UCSD-AML1 (cell line): ENCODE measurements at regions not wholly inside any gene's neighbourhood (a gene's known extent, or its start where the extent isn't known, plus 50 kb on each side); places are given as distances from the start of the nearest gene placed in this dataset.
"Not testable (repeated sequence)": the region's sequence is repeated elsewhere in the genome, so short reads cannot be mapped to it uniquely, and the experiment has no call there.

Experiments
- DNase-seq: peaks from one replicate; lab custom pipeline; 2025; ENCODE audit not compliant: unreplicated experiment; lab: John Stamatoyannopoulos, UW

DNA sequence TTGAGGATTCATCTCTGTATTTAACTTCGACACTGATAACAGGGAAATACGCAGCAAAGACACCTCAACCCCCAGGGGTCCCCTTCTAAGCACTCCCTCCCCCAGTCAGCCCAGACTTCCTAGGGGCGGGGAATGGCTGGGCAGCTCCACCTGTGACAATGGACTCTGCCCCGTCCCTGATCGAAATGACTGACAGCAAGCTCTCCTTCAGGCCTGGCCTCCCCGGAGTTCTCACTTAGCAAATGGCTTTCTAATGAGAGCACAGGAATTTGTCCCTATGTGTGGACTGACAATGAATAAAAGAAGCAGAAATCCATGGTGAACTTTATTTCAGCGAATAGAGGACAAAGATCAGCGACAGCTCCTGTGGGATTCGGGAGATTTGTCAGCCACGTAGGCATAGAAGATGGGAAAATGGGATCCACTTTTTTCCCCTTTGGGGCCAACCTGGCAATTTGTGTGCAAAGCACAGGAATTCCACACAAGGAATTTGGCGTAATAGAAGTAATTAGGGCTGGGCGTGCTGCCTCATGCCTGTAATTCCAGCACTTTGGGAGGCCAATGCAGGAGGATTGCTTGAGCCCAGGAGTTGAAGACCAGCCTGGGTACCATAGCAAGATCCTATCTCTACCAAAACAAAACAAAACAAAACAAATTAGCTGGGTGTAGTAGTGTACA, 63.8 kb downstream of the TNFAIP2 start:
- no peak for DNase-seq

GRCh38 chr14:103187911-103188310, 64.7 kb downstream of the TNFAIP2 start:
- DNase-seq, result no peak

GRCh38 chr14:103188810-103189480, 65.7 kb downstream of the TNFAIP2 start:
- no peak for DNase-seq

DNA sequence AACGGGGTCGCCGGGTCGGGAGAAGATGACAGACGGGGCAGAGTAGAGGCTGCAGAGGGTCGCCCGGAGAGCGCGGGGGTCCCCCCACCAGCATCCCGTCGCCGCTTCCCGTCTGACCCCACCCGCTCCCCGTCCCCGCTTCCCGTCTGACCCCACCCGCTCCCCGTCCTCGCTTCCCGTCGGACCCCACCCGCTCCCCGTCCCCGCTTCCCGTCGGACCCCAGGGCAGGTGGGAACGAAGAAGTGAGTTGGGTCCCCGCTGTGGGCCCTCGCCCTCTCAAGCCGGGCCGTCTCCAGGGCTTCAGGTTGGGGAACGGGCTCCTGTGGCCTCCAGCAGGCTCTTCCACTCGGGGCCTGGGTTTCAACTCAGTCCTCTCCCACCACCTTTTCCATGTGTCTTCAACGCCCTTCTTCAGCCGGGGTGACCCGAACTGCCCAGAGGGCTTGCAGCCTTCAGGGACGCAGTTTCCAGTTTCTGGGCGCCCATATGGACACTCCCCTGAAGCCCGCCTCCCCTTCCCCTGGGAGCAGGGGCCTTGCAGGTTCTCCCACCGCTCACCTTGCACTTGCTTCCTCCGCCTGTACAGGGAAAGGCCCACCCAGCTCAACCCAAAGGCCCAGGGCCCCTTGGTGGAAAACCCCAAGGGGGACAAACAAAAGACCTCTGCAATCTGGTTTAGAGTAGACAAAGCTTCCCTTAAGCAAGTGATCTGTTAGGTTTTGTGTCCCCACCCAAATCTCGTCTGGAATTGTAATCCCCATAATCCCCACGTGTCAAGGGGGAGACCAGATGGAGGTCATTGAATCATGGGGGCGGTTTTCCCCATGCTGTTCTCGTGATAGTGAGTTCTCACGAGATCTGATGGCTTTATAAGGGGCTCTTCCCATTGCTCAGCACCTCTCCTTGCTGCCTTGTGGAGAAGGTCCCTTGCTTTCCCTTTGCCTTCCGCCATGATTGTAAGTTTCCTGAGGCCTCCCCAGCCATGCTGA, 66.5 kb downstream of the TNFAIP2 start:
- no peak for DNase-seq

DNA sequence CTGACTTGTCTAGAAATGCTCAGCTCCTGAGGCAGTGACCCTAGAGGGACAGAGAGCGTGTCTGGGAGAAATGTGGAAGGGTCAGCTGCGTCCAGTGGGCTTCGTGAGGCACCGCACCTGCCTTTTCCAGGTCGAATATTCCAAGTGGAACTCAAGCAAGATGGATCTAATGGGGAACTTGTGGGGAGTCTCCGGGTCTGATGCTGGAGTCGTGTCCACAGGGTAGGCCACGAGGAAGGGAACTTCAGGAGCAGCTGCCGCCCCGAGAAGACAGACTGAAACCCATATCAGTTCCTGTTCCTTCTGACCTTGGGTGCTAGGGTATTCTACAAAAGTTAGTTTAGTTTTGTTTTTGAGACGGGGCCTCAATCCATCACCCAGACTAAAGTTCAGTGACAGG, 67.5 kb downstream of the TNFAIP2 start:
- DNase-seq, result no peak

DNA sequence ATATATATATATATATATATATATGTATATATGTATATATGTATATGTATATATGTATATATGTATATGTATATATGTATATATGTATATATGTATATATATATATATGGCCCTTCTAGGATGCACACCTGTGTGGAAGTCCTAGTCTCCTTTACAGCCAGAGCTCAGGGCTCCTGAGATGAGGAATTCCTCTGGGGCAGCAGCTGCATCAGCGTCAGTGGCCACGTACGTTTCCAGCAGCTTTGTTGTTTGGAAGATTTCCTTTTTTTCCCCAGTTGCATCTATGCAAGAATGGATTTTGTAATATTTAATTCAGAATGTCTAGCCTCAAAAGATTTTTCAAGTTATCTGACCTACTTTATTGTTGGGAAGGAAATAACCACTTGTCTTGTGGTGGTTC, 68.6 kb downstream of the TNFAIP2 start:
- no peak for DNase-seq

DNA sequence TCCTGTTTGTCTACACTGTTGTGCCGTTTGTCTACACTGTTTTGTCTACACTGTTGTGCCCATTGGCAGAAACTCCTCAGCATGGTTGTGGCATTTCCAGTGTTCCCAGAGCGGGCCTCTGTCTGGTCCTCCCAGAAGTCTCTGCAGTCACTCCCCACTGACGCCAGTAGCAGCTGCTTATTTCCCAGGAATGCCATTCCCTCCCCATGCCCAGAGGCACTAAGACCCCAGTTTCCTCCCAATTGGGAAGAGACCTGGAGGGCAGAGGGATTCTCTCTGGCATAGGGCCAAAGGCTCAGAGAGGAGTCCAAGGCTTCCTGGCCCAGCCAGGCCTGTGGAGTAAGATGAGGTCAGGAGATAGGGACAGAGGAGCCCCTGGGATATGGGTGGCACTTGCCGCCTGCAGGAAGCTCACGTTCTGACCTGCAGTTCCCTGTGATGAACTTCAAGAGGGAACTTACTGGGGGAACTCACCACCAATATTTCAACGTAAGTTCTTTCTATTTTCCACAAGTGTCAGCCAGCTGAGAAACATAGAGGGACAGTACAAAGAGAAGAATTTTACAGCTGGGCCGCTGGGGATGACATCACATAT, 69.1 kb downstream of the TNFAIP2 start:
- DNase-seq, result no peak

- not testable (repeated sequence) for DNase-seq
Measured at GRCh38 chr14:103192861-103193260, 69.6 kb downstream of the TNFAIP2 start.

DNA sequence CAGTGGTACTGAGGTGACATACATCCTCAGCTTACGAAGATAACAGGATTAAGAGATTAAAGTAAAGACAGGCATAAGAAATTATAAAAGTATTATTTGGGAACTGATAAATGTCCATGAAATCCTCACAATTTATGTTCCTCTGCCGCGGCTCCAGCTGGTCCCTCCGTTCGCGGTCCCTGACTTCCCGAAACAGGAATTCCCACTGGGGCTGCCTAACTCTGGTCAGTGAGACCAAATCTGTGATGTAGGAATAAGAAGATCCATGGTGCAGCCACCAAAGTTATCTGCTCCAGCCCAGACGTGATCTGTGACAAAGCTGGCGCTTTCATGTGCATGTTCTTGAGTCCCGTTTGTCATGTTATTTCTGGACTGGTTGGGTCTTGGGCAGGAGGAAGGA, 70.2 kb downstream of the TNFAIP2 start:
- not testable (repeated sequence) for DNase-seq

DNA sequence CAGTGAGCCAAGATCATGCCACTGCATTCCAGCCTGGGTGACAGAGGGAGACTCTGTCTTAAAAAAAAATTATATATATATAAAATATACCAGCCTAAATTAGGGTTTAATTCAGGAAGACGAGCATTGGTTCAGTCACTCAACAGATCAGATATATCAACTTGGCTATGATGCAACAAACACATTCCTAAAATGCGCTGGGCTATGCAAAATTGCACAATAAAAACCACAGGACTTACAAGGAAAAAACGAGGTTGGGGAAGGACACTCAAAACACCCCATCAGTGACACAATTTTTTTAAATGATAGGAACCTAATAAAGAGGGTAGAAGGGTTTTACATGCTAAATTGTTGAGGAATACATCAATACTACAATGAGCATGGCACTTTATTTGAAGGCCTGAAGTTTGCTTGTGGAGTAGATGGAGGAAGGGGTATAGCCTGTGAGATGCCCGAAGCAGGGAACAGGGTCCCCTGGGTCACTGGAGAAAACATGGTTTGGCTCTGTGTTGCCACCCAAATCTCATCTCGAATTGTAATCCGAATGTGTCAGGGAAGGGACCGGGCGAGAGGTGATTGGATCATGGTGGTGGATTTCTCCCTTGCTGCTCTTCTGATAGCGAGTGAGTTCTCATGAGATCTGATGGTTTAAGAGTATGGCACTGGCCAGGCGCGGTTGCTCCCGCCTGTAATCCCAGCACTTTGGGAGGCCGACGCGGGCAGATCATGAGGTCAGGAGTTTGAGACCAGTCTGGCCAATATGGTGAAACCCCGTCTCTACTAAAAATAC, 71.2 kb downstream of the TNFAIP2 start:
- no peak for DNase-seq

- DNase-seq, result no peak
Measured at GRCh38 chr14:103195828-103196615, 72.8 kb downstream of the TNFAIP2 start.

DNA sequence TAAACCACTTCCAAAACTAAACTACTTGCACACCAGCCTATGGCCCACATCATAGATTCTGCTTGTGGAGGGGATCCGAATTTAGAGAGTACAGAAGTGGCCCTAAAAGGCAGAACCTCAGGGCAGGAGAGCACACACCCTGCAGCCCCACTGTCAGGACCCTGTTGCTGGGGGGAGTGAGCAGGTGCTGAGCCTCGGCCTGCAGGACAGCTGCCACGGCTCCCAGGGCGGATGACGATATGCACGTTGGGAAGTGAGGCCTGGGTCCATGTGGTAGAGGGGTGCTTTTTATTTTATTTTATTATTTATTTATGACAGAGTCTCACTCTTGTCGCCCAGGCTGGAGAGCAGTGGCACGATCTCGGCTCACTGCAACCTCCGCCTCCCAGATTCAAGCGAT, 73.5 kb downstream of the TNFAIP2 start:
- no peak for DNase-seq

DNA sequence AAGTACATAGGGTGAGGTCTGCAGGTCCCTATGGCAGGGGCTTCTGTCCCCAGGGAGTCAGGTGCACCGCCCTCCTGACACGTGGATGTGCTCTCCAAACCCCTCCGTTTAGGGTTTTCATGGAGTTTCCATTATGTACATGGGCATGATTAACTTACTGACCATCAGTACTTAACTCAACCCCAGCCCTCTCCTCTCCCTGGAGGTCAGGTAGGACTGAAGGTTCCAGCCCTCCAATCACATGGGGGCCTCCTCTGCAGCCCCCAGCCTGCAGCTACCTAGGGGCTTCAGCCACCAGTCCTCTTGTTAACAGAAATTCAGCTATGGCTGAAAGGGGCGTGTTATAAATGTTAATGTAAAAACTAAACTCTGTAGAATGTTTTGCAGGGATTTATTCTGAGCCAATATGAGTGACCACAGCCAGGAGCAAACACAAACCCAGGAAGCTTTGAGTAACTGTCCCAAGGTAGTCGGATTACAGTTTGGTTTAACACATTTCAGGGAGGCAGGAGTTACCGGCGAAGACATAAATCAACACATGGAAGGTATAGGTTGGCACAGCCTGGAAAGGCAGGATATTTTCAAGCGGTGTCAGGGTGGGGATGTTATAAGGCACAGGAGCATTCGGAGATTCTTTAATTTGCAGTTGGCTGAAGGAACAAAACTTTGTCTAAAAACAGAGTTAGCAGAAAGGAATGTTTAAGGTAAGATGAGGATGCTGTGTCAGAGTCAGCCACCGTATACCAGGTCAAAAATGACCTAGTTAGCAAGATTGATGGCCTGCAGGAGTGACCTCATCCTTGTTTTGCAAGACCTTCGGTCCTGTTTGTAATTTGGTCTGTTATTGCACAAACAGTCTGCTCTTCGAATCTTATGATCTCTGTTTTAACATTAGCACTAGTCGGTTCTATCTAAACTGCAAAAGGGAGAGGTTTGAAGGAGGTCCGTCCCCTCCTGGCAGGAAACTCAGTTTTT, 75.2 kb downstream of the TNFAIP2 start:
- no peak for DNase-seq

GRCh38 chr14:103199124-103199523, 75.9 kb downstream of the TNFAIP2 start:
- no peak for DNase-seq

DNA sequence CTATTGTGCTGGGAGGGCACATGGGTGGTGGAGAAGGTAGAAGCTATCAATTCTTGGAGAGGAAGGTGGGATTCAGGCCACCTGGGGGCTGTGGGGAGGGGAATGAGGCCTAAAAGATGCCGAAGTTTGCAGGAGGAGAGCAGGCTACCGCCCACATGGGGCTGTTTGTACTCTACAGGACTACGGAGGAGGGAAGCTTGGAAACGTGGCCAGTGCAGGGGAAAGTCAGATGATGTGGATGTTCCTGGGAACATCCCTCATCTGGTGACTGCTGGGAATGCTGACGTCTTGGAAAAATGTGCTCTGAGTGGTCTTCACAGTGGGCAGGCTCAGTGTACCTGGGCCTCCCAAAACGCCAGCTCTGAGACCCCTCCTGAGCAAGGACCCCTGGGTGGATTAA, 78.5 kb downstream of the TNFAIP2 start:
- DNase-seq, result no peak

- DNase-seq, result no peak
Measured at GRCh38 chr14:103204852-103205540, 81.7 kb downstream of the TNFAIP2 start.

GRCh38 chr14:103205541-103205906, 82.3 kb downstream of the TNFAIP2 start:
- DNase-seq, result no peak

GRCh38 chr14:103206023-103206481, 82.8 kb downstream of the TNFAIP2 start:
- no peak for DNase-seq
